Skeletal muscle tissue (tissue), 3 donors: ENCODE measurements at regions not wholly inside any gene's neighbourhood (a gene's known extent, or its start where the extent isn't known, plus 50 kb on each side); places are given as distances from the start of the nearest gene placed in this dataset.
A peak's percentile ranks its signal among the peaks of the same experiment; 100 is the strongest.
"Not testable (repeated sequence)": the region's sequence is repeated elsewhere in the genome, so short reads cannot be mapped to it uniquely, and the experiment has no call there.

ENCODE experiments used
- H3K27ac ChIP-seq: one replicate; pipeline ENCODE4 v1.7.0; 2013; ENCODE audit warnings: mild to moderate bottlenecking, low read depth, low read length, inconsistent platforms
- H3K27me3 ChIP-seq, 3 donors: one replicate each; pipeline ENCODE4 v1.7.0; 2013; ENCODE audit warnings: low read length in 3 of 3; ENCODE audit not compliant: control insufficient read depth in 3 of 3, insufficient read depth in 3 of 3
- H3K36me3 ChIP-seq, 3 donors: one replicate each; pipeline ENCODE4 v1.7.0; 2013; ENCODE audit warnings: low read length in 3 of 3; ENCODE audit not compliant: control insufficient read depth in 3 of 3, insufficient read depth in 3 of 3
- H3K4me1 ChIP-seq, 3 donors: one replicate each; pipeline ENCODE4 v1.7.0; 2013; ENCODE audit warnings: low read length in 3 of 3, mild to moderate bottlenecking in 3 of 3; ENCODE audit not compliant: control insufficient read depth in 3 of 3, insufficient read depth in 3 of 3
- H3K4me3 ChIP-seq, 3 donors: one replicate each; pipeline ENCODE4 v1.7.0; 2013; ENCODE audit warnings: low read length in 3 of 3
- H3K9ac ChIP-seq, 3 donors: one replicate each; pipeline ENCODE4 v1.7.0; 2013; ENCODE audit warnings: low read length in 3 of 3, mild to moderate bottlenecking in 3 of 3, moderate library complexity in 2 of 3, low read depth in 1 of 3
- H3K9me3 ChIP-seq, 3 donors: one replicate each; pipeline ENCODE4 v1.7.0; 2013; ENCODE audit warnings: low read length in 3 of 3; ENCODE audit not compliant: control insufficient read depth in 3 of 3
- donor health status: Osteomylitis.

GRCh38 chr1:67544921-67545320 lies 114.7 kb upstream of the SERBP1 start:
- H3K4me1 ChIP-seq = no peaks in the 10 kb centered on the region
- H3K36me3 ChIP-seq = no peaks in the 10 kb centered on the region
- H3K9me3 ChIP-seq = no peaks in the 10 kb centered on the region
- H3K9ac ChIP-seq = no peak overlapping the region
- H3K4me3 ChIP-seq = no peak overlapping the region
- no peak overlapping the region for H3K27ac ChIP-seq
- H3K27me3 ChIP-seq = no peaks in the 10 kb centered on the region

- H3K9me3 ChIP-seq = no peaks in the 10 kb centered on the region
- H3K4me1 ChIP-seq = no peaks in the 10 kb centered on the region
- no peaks in the 10 kb centered on the region for H3K27me3 ChIP-seq
- no peak overlapping the region for H3K4me3 ChIP-seq
- H3K27ac ChIP-seq = no peak overlapping the region
- H3K36me3 ChIP-seq = no peaks in the 10 kb centered on the region
- H3K9ac ChIP-seq = no peak overlapping the region
Measured at GRCh38 chr1:67545364-67545763, 115.2 kb upstream of the SERBP1 start.

- H3K36me3 ChIP-seq = no peaks in the 10 kb centered on the region
- no peak overlapping the region for H3K27ac ChIP-seq
- H3K9me3 ChIP-seq = no peaks in the 10 kb centered on the region
- H3K27me3 ChIP-seq = no peaks in the 10 kb centered on the region
- no peak overlapping the region for H3K4me3 ChIP-seq
- H3K9ac ChIP-seq = no peak overlapping the region
- H3K4me1 ChIP-seq = peaks cover 2 to 13% (median 5%) of the 10 kb centered on the region in 3 donors
Measured at GRCh38 chr1:67551375-67551774, 121.2 kb upstream of the SERBP1 start.

- Histone ChIP-seq H3K4me3 (no peak overlapping the region), H3K36me3 (no peaks in the 10 kb centered on the region), H3K27ac (no peak overlapping the region), H3K4me1 (peaks cover 2 to 13% (median 5%) of the 10 kb centered on the region in 3 donors), H3K9ac (no peak overlapping the region), H3K9me3 (no peaks in the 10 kb centered on the region), H3K27me3 (no peaks in the 10 kb centered on the region)
Measured at GRCh38 chr1:67552336-67552759, 122.1 kb upstream of the SERBP1 start.

- H3K4me1 ChIP-seq = peaks cover 8 to 21% (median 15%) of the 10 kb centered on the region in 3 donors
- not testable (repeated sequence) for H3K9me3 ChIP-seq, H3K27me3 ChIP-seq, H3K36me3 ChIP-seq, H3K9ac ChIP-seq, H3K4me3 ChIP-seq, H3K27ac ChIP-seq
Measured at GRCh38 chr1:67554204-67554603, 124.0 kb upstream of the SERBP1 start.

- Histone ChIP-seq H3K27ac (no peak overlapping the region), H3K4me1 (peaks cover 19 to 32% (median 20%) of the 10 kb centered on the region in 3 donors), H3K9me3 (no peaks in the 10 kb centered on the region), H3K36me3 (no peaks in the 10 kb centered on the region), H3K27me3 (no peaks in the 10 kb centered on the region), H3K4me3 (peak overlapping the region in 1 of 3 donors; percentile 14), H3K9ac (peak overlapping the region in 1 of 3 donors; percentile 4)
Measured at GRCh38 chr1:67555461-67556296, 125.5 kb upstream of the SERBP1 start.

- no peak overlapping the region for H3K27ac ChIP-seq
- H3K9ac ChIP-seq = no peak overlapping the region
- H3K27me3 ChIP-seq = no peaks in the 10 kb centered on the region
- H3K4me3 ChIP-seq = no peak overlapping the region
- H3K4me1 ChIP-seq = peaks cover 26 to 40% (median 27%) of the 10 kb centered on the region in 3 donors
- no peaks in the 10 kb centered on the region for H3K36me3 ChIP-seq
- no peaks in the 10 kb centered on the region for H3K9me3 ChIP-seq
Measured at GRCh38 chr1:67556297-67556900, 126.2 kb upstream of the SERBP1 start.

- Histone ChIP-seq H3K27me3 (no peaks in the 10 kb centered on the region), H3K9ac (no peak overlapping the region), H3K4me3 (no peak overlapping the region), H3K36me3 (no peaks in the 10 kb centered on the region), H3K27ac (peak overlapping the region; percentile 61), H3K4me1 (peaks cover 37 to 49% (median 38%) of the 10 kb centered on the region in 3 donors), H3K9me3 (no peaks in the 10 kb centered on the region)
Measured at GRCh38 chr1:67557696-67558448, 127.1 kb upstream of the GADD45A start.

GRCh38 chr1:67558449-67559193 lies 126.4 kb upstream of the GADD45A start:
- H3K36me3 ChIP-seq = no peaks in the 10 kb centered on the region
- peak overlapping the region in 1 of 3 donors; percentile 56 for H3K4me3 ChIP-seq
- H3K27me3 ChIP-seq = no peaks in the 10 kb centered on the region
- peak overlapping the region; percentile 61 for H3K27ac ChIP-seq
- H3K9me3 ChIP-seq = no peaks in the 10 kb centered on the region
- H3K4me1 ChIP-seq = peaks cover 37 to 49% (median 38%) of the 10 kb centered on the region in 3 donors
- peak overlapping the region in 2 of 3 donors; percentile 5 to 57 for H3K9ac ChIP-seq
